NCI-H1436 (cell line): ENCODE measurements at regions not wholly inside any gene's neighbourhood (a gene's known extent, or its start where the extent isn't known, plus 50 kb on each side); places are given as distances from the start of the nearest gene placed in this dataset.

Experiments used
- DNase-seq: peaks from one replicate; lab custom pipeline; 2025; lab: John Stamatoyannopoulos, UW

- no peak for DNase-seq
These were observed 123.7 kb downstream of the AQP4 start for GRCh38 chr18:26741758-26742157.

GRCh38 chr18:26741048-26741447, 124.5 kb downstream of the AQP4 start:
- no peak for DNase-seq

GRCh38 chr18:26740396-26740795, 125.1 kb downstream of the AQP4 start:
- DNase-seq, result no peak

GRCh38 chr18:26738706-26739105, 126.8 kb downstream of the AQP4 start:
- DNase-seq, result no peak

GRCh38 chr18:26736301-26736700, 129.2 kb downstream of the AQP4 start:
- DNase-seq, result no peak

GRCh38 chr18:26734760-26735159, 130.7 kb downstream of the AQP4 start:
- DNase-seq, result no peak

GRCh38 chr18:26729449-26729848, 136.1 kb downstream of the AQP4 start:
- no peak for DNase-seq

- no peak for DNase-seq
These were observed 136.5 kb downstream of the AQP4 start for GRCh38 chr18:26729008-26729407.

- no peak for DNase-seq
These were observed 141.5 kb downstream of the AQP4 start for GRCh38 chr18:26723981-26724380.

GRCh38 chr18:26722565-26722931, 143.0 kb downstream of the AQP4 start:
- DNase-seq, result no peak

- DNase-seq, result no peak
These were observed 143.5 kb downstream of the AQP4 start for GRCh38 chr18:26721854-26722564.

- DNase-seq, result no peak
These were observed 145.6 kb downstream of the AQP4 start for GRCh38 chr18:26719896-26720295.

GRCh38 chr18:26717123-26717719, 148.3 kb downstream of the AQP4 start:
- DNase-seq, result no peak

GRCh38 chr18:26714739-26715138, 150.8 kb downstream of the AQP4 start:
- no peak for DNase-seq

- no peak for DNase-seq
These were observed 153.8 kb downstream of the AQP4 start for GRCh38 chr18:26711756-26712155.

- no peak for DNase-seq
These were observed 154.9 kb downstream of the AQP4 start for GRCh38 chr18:26710470-26711096.

- no peak for DNase-seq
These were observed 155.6 kb downstream of the AQP4 start for GRCh38 chr18:26709897-26710296.

GRCh38 chr18:26708806-26709716, 156.4 kb downstream of the AQP4 start:
- DNase-seq, result no peak

GRCh38 chr18:26706911-26707351, 158.6 kb downstream of the AQP4 start:
- no peak for DNase-seq

- no peak for DNase-seq
These were observed 157.4 kb upstream of the KCTD1 start for GRCh38 chr18:26705757-26706156.

- DNase-seq, result no peak
These were observed 155.0 kb upstream of the KCTD1 start for GRCh38 chr18:26703170-26703930.

GRCh38 chr18:26702086-26702485, 153.7 kb upstream of the KCTD1 start:
- no peak for DNase-seq
